HG03135 (cell line): ENCODE measurements at regions not wholly inside any gene's neighbourhood (a gene's known extent, or its start where the extent isn't known, plus 50 kb on each side); places are given as distances from the start of the nearest gene placed in this dataset.

Experiments used
- ATAC-seq: cut with Tn5 transposase; IDR thresholded peaks from one replicate; pipeline ENCODE4 v1.9.1; 2021; ENCODE audit warnings: mild to moderate bottlenecking, moderate library complexity; ENCODE audit not compliant: unreplicated experiment

GRCh38 chr9:28781481-28781880, 1208.2 kb upstream of the C9orf72 start:
- ATAC-seq: no peak

GRCh38 chr9:28782630-28783029, 1209.3 kb upstream of the C9orf72 start:
- ATAC-seq: no peak

- no peak for ATAC-seq
Measured at GRCh38 chr9:28792716-28793115, 1219.4 kb upstream of the C9orf72 start.

DNA sequence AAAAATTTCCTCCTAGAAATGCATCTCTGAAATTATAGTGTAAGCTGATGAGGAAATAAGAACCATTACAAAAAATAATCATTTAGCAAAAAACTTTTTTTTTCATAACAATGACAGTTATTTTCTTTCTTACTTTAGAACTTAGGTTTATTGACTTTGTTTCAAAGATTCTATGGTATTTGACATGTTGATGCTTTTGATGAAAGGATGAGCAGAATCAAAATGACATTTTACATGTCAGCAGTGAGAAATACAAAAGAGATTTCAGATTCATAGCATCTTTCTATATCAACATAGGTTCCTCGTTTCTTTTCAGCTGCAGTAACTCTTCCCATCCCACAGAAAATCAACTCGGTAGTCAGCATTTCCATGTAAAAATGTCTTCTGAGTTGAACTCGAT, 1226.6 kb upstream of the C9orf72 start:
- no peak for ATAC-seq

- no peak for ATAC-seq
Measured at GRCh38 chr9:28801144-28801799, 1228.0 kb upstream of the C9orf72 start.

DNA sequence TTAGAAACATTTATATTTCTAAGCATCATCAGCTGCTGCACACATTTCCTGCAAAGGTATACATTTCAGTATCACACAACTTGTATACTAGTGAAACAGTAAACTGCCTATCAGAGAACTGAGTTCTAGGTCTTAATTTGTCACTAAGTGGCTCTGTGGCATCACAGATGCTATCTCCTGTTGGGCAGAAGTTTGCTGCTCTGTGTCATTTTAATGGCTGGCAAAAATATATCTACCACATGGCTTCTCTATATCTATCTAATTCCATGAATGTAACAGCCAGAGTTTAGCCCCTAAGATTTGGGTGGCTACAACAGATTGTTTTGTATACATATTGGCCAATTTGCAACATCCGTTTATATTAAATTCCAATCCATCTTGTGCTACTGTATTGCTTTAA, 1231.9 kb upstream of the C9orf72 start:
- ATAC-seq: no peak

GRCh38 chr9:28808042-28808441, 1234.8 kb upstream of the C9orf72 start:
- ATAC-seq: no peak

DNA sequence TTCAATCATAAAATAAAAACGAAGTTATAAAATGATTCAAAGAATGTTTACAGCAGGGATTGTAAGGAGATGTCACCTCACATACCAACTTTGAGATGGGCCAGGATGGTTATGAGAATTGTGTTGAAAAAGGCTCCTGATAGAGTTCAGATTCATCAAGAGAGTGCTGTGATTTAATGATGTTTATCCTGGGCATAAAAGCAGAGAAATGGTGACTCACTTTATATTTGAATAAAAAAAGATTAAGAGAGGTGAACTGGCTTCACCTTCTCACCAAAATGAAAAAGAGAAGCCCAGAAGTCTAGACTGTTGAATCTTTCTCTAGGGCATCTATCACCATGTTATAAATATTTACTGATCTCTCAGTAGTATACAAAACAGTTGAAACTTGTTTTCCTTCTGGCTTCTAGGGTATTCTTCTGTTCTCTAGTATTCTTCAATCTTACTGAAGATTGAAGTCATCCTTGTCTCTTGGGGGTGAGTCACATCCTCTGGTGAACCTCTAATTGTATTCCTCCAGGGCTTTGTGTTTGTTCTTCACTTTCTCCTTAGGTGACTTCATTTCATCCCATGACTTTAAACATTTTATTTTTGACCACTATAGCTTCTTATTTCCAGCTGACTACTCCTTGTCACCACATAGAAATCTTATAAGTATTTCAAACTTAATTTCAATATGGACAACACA, 1237.3 kb upstream of the C9orf72 start:
- no peak for ATAC-seq

- no peak for ATAC-seq
Measured at GRCh38 chr9:28820741-28821140, 1247.5 kb upstream of the C9orf72 start.

DNA sequence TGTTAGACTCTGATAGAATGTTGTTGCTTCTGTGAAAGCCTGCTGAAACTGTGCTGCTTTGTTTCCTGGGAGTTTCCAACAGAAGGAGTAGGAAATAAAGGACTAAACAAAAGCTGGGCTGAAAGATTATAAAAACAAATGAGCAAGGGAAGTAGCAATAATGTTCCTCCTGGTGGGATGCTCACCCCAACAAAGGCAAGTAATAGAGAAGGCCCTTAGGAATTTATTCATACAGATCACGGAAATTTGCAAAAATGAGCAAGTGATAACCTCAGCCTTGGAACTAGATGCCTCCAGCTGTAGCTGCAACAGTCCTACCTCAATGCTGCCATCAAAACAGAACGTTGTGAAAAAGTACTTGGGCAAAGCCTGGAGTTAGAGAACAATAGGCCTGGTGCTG, 1248.0 kb upstream of the C9orf72 start:
- ATAC-seq: no peak

DNA sequence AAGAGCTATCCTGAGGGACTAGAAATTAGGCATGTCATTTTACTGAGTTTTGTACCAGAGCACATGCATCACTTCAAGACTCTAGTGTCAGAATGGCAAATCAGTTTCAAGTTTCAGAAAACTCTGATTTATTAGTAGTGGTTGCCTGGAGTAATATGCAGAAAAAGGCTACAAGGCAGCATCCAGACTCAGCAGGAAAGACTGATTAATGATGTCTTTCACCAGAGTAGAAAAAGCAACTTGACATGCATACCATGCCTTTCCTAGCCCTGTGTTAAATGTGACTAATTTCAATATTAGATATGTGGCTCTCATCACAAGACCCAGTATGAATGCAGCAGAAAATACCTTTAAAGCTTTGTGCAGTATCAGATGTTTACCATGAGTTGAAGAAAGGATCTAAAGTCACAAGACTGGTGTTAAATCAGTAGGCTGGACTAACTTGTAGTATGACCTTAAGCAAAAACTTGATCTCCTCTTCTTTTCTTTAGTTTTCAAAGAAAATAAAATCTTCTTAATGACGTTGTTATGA, 1251.2 kb upstream of the C9orf72 start:
- ATAC-seq: no peak

- ATAC-seq: no peak
Measured at GRCh38 chr9:28832168-28832770, 1259.0 kb upstream of the C9orf72 start.

DNA sequence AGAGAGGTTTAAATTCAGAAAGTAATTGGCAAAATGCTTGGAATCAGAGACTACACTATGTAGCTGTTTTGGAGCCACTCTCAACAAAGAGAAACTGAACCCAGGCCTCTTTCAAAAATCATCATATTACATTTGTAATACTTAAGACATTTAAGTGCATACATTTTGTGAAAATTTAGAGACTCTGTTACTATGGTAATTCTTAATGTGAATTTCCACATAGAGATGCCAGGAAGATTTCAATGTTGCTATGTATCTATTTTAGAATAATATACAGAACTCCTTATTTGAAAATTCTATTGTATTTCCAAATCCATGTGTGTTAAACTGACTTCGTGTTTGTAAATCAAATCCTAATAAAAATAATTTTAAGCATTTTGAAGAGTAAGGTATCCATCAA, 1260.9 kb upstream of the C9orf72 start:
- ATAC-seq: no peak

DNA sequence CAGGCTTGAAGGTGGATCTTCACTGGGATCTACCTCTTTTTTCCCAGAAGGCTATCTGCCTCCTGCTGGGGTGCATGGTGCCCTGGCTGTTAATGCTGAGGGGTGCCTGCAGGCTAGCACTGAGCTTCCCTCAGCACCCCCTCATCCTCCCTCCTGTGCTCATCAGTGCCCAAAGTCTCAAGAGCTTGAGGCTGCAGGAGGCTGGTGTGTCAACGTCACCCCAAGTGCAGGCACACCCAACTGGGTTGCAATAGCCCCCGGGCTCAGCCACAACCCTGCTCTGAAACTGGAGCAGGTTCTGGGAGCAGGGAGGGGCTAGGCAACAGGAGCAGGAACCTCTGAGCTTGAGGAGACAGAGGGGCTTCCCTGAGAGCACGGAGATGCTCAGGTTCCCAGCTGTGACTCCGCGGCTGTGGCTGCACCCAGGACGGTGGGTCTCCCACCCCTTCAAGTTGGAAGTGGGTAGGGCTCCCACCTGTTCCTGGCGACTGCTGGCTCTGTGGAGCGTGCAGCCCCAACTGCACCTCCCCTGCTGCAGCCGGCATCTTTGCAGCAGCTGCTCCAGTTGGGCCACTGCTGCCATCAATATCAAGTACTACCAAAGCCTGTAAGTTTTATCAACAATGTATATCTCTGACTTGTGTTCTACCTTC, 1266.6 kb upstream of the C9orf72 start:
- ATAC-seq: no peak

DNA sequence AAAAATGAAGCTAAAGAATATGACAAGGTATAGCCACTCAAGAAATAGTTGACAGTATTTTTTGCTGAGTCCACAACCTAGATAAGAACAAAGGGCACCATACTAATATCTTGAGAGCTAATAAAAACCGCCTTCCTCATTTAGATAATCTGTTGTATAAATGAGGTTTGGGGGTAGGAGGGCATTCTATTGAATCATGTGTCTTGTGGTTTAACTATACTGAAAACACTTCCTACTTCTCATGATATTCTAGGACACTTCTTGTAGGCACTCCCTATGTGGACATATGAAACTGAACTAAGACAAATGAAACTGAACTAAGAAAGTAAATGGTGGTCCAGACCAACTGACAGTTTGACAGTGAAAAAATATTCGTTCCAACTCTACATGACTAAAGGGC, 1268.5 kb upstream of the C9orf72 start:
- no peak for ATAC-seq

DNA sequence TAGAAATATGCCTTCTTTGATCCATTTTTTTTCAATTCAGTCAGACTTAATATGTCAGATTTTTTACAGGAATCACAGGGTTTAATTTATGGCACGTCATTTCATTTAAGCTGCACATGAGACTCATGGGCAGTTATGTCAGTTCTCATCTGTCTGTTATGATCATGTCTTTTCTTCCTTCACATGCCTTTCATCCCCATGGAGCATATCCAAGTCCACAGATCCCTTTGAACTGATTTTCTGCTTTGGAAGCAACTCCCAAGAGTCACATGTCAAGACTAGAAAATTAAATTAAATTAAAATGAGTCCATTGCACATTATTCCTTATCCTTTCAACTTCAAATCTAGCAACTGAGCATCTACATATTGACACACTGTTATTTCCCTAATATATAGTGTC, 1274.0 kb upstream of the C9orf72 start:
- ATAC-seq: no peak

- no peak for ATAC-seq
Measured at GRCh38 chr9:28848671-28849070, 1275.4 kb upstream of the C9orf72 start.

GRCh38 chr9:28853477-28853876, 1280.2 kb upstream of the C9orf72 start:
- ATAC-seq: no peak

DNA sequence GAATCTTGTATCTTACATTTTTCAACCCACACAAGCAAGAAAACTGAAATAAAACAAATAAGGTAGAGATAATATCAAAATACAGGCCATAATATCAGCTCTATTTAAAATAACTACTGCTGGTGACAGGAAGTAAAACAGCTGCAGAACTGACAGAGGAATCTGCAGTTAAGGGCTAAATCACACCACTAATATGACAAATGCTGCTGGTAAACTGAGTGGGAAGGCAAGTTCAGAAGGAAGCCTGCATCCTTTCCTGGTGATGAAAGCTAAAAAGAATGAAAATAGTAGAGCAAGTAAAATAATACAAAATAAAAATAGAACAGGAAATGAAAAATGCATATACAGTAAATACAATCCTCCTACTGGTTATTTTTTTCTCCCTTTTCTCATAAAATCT, 1293.7 kb upstream of the C9orf72 start:
- no peak for ATAC-seq

GRCh38 chr9:28868228-28868990, 1295.1 kb upstream of the C9orf72 start:
- no peak for ATAC-seq

- ATAC-seq: no peak
Measured at GRCh38 chr9:28882529-28882928, 1309.2 kb upstream of the C9orf72 start.
